Epithelial cell of esophagus (primary cell): ENCODE measurements at regions not wholly inside any gene's neighbourhood (a gene's known extent, or its start where the extent isn't known, plus 50 kb on each side); places are given as distances from the start of the nearest gene placed in this dataset.
A peak's percentile ranks its signal among the peaks of the same experiment; 100 is the strongest.

ENCODE experiments used
- DNase-seq: peaks from one replicate; pipeline ENCODE4 v3.0.0; 2010; ENCODE audit warnings: low read depth
- H3K4me3 ChIP-seq: 2 replicates; pipeline ENCODE4 v1.5.1; 2011; ENCODE audit warnings: mild to moderate bottlenecking, low read length, control low read depth
- TF ChIP-seq, protein P1 (sequence below): IDR thresholded peaks from 2 replicates; pipeline ENCODE4 v1.5.1; 2011; ENCODE audit warnings: low read depth, mild to moderate bottlenecking, low read length, control low read depth, inconsistent platforms; ENCODE audit not compliant: insufficient read depth; ENCODE audit errors: missing control alignments

DNA sequence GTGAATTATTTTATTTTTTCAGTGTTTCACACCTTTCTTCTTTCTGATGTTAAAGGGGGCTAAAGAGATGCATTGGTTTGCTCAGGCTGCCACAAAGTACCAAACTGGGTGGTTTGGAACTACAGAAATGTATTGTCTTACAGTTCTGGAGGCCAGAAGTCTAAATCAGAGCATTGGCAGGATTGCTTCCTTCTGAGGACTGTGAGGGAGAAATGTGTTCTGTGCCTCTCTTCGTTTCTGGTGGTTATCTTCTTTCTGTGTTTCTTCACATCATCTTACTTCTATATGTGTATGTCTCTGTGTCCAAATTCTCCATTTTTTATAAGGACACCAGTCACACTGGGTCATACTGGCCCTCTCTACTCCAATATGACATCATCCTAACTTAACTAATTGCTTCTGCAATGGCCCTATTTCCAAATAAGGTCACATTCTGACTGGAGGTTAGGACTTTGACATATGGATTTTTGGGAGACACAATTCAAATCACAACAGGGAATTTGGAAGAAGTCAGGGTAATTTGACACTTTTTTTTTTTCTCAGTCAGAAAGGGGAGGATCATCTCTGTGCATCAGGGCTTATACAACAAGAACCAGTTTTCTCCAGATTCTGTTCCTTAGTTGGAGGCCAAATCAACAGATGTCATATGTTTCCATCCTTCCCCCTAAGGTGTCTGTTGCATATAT is 188.2 kb downstream of the KCNRG start:
- no peak for DNase-seq
- no peak overlapping the region for H3K4me3 ChIP-seq
- TF ChIP-seq, protein P1, sequence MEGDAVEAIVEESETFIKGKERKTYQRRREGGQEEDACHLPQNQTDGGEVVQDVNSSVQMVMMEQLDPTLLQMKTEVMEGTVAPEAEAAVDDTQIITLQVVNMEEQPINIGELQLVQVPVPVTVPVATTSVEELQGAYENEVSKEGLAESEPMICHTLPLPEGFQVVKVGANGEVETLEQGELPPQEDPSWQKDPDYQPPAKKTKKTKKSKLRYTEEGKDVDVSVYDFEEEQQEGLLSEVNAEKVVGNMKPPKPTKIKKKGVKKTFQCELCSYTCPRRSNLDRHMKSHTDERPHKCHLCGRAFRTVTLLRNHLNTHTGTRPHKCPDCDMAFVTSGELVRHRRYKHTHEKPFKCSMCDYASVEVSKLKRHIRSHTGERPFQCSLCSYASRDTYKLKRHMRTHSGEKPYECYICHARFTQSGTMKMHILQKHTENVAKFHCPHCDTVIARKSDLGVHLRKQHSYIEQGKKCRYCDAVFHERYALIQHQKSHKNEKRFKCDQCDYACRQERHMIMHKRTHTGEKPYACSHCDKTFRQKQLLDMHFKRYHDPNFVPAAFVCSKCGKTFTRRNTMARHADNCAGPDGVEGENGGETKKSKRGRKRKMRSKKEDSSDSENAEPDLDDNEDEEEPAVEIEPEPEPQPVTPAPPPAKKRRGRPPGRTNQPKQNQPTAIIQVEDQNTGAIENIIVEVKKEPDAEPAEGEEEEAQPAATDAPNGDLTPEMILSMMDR: no peak

DNA sequence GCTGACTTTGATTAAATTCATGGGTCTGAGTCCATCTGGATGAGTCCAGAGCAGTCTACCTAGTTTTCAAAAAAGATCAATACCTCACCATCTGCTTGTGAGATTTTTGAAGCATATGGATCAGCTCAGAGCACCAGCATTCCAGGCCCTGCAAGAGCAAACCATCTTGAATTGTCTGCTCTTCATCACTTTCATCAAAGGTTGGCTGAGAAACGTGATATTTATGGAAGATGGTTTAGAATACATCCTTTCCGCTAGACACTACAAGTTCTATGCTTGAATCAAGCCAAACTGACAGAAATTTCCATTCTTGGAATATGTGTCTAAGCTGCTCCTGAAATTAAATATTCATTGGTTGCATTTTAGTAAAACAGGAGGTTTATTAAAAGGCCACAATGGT is 190.3 kb downstream of the KCNRG start:
- DNase-seq: no peak
- no peak overlapping the region for H3K4me3 ChIP-seq
- TF ChIP-seq, protein P1: no peak

DNA sequence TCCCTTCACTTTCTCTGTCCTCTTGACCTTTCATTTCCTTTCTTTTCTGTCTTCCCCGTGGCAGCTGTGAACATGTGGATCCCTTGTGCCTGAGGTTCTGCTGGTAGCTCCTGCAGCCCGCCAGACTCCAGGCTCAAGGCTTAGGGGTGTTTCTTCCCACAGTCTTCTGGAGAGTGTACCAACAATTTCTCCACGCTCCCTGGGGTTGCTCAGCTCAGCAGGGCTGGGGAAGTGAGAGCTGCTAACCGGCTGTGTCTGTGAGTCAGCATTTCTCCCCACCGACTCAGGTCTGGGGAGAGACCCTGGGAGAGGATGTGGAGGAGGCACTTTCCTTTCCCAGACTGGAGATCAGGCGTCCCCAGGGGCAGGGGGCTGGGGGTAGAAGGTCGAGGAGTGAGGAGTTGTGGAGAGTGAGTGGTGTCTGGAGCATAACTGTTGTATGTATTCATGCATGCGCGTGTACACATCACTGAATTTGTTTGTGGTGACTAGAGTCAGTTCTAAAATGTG is 193.6 kb downstream of the KCNRG start:
- H3K4me3 ChIP-seq: no peak overlapping the region
- TF ChIP-seq, protein P1: no peak
- DNase-seq: peak; percentile 45

DNA sequence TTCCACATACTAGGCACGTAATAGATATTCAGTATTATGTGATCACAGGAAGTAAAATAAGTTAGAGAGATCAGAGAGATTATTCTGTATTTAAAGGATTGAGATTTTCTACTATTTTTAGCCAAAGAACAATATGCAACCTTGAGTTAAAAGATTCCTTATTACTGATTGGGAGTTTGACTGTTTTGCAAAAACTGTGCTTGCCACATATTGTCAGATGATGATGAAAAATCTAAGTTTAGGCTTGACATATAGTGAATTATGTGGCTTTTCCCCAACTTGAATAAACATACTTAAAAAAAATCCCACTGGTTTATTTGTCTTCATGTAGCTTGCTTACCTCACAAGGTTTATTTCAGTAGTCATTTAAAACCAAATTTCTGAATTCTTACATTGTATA is 194.4 kb downstream of the KCNRG start:
- no peak overlapping the region for H3K4me3 ChIP-seq
- TF ChIP-seq, protein P1: no peak
- no peak for DNase-seq

DNA sequence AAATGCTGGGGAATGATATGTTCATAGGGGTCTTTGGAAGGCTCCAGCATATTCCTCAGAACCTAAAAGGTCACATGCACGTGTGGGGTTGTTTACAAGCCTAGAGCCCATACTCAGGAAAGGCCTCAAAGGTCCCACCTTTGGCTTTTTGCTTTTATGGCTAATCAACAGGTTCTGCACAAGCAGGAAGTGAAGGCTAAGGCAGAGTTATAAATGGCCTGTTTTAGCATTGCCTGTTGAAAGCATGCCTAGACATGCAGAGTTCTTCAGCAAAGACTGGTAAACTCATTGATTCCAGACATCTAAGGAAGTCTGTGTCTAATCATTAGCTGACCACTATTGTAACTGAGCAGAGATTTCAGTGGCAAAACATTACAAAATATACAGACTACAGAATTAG is 198.3 kb downstream of the KCNRG start:
- H3K4me3 ChIP-seq: no peak overlapping the region
- TF ChIP-seq, protein P1: no peak
- no peak for DNase-seq

DNA sequence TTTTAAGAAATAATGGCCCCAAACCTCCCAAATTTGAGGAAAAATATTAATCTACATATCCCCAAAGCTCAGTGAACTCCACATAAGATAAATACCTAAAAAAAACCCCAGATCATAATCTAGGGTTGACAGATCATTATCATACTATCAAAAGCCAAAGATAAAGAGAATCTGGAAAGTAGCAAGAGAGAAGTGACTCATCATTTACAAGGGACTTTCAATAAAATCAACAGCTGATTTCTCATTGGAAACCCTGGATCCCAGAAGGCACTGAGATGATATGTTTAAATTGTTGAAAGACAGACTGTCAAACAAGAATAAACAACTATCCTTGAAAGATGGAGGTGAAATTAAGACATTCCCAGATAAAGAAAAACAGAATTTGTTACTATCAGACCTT is 199.3 kb downstream of the KCNRG start:
- no peak for DNase-seq
- TF ChIP-seq, protein P1: no peak
- no peak overlapping the region for H3K4me3 ChIP-seq

DNA sequence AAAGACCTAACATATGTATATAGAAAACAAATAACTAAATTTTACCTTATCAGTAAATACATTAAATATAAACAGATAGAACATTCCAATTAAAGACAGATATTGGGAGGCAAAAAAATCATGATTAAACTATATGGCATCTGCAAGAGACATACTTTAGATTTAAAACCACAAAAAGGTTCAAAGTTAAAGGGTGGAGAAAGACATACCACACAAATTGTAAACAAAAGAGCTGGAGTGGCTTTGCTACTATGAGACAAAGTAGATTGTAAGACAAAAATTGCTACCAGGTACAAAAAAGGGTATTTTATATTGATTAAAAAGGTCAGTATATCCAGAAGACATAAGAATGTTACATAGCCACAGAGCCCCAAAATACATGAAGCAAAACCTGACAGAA is 200.2 kb downstream of the KCNRG start:
- H3K4me3 ChIP-seq: no peak overlapping the region
- DNase-seq: no peak
- TF ChIP-seq, protein P1: no peak
